GM18517 (cell line): ENCODE measurements at regions not wholly inside any gene's neighbourhood (a gene's known extent, or its start where the extent isn't known, plus 50 kb on each side); places are given as distances from the start of the nearest gene placed in this dataset.
"Not testable (repeated sequence)": the region's sequence is repeated elsewhere in the genome, so short reads cannot be mapped to it uniquely, and the experiment has no call there.

Source experiments
- ATAC-seq: cut with Tn5 transposase; IDR thresholded peaks from one replicate; pipeline ENCODE4 v1.9.1; 2021; ENCODE audit warnings: mild to moderate bottlenecking, moderate library complexity; ENCODE audit not compliant: unreplicated experiment

GRCh38 chr2:226183033-226183432 is 616.6 kb downstream of the IRS1 start:
- no peak for ATAC-seq

DNA sequence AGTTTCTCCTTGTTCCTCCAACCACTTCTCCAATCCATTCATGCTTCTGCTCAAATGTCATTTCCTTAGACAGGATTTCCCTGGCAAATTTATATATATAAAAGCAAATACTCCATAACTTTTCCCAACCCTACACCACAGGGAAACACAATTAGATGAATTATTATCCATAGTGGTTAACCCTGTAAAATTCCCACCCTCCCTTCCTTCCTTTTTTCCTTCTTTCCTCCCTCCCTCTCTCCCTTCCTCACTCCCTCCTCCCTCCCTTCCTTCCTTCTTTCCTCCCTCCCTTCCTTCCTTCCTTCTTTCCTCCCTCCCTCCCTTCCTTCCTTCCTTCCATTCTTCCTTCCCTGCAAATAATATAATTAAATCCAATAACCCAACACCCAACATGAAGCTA is 617.7 kb downstream of the IRS1 start:
- ATAC-seq: no peak

GRCh38 chr2:226180281-226180884 is 619.2 kb downstream of the IRS1 start:
- ATAC-seq: no peak

DNA sequence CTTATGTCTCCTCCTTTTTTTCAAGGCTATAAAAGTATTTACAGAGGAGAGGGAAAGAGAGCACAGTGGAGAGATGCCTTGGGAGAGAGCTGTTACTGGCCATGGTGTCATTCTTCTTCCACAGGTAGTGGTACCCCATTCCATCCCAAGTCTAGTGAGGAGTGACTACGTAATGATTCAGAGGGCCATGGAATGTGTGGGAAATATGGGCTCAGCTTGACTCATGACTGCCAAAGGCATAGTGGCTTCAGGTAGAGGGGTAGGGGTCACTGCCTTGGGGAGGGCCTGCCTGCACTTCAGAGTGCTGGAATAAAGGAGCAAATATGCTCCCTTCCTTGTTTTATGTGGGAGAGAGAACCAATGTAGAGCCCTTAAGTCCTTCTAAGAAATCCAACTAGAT is 620.6 kb downstream of the IRS1 start:
- ATAC-seq: no peak

DNA sequence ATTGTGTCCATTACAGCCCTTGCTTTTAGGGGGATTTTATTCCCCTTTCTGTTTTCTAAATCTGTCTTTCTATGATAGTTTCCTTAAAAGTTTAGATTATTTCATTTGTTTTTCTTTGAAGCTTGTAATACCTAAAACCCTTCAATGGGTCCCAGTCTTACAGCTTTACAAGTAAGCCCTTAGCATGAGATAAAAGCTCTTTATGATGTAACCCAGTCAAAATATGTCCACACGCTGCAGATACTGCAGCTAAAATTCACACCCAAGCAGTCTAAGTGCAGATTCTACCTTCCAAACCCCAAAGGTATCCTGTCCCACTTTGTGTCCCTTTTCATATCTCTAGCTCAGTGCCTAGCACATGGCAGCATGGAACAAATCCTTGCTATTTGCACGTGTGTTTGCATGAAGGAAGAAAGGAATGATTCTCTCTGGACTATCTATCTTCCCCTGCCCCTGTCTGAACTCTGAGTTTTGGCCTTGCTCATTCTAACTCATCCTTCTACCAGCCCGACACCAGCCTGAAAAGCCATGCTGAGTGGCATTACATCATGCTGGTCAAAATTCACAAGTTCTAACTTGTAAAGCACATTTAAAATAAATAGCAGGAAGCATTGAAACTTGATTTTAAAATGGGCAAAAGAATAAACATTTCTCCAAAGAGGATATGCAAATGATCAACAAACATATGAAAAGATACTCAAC is 623.2 kb downstream of the IRS1 start:
- ATAC-seq: no peak

DNA sequence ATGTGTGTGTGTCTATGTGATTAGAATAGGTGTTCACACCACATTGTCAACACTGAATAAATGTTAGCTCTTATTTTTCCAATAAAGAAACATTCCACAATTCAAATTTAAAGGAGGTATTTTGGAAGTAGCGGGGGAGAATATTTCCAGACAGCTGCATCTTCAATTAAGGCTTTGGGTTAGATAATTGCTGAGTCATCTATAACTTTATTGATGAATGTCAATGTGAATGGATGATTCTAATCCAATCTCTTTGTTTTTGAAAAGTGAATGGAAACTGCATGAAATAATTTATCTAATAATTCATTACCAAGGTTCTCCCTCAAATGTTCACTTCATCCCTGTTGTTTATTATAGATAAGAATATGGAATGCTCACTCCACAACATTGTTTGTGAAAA is 625.2 kb downstream of the IRS1 start:
- ATAC-seq: no peak

DNA sequence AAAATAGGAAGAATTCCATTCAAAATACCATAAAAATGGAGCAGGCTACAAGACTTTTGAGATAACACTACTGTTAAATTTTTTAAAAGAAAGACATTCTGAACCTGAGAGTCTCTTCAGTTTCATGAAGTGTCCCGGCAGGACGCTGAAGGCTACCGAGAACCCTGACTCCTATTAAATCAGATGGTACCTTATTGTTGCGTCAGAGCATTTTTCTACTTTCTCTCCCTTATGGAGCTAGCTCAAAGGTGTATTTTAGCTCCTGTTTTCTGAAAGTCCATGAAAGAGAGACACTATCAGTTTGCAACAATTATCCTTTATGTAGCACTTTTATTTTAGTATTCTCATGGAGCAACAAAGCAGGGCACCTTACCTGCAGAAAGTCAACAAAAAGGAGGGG is 626.7 kb downstream of the IRS1 start:
- ATAC-seq: no peak

DNA sequence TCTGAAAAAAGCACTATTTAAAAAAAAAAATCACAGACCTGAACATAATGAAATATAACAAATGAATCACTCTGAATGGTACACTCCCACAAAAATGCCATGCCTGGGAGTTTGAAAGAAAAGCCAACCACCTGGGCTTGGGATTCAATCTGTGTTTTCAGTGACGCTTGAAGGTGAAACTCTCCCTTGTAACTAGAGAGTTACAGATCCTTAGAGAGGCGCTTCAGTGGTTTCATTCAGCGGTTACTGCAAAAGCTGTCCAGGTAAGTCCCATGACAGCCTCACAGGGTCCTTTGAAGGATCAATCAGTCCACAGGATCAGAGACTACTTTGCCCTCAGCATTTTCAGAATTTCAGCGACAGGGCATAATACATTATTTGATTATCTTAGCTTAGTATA is 627.3 kb downstream of the IRS1 start:
- no peak for ATAC-seq

DNA sequence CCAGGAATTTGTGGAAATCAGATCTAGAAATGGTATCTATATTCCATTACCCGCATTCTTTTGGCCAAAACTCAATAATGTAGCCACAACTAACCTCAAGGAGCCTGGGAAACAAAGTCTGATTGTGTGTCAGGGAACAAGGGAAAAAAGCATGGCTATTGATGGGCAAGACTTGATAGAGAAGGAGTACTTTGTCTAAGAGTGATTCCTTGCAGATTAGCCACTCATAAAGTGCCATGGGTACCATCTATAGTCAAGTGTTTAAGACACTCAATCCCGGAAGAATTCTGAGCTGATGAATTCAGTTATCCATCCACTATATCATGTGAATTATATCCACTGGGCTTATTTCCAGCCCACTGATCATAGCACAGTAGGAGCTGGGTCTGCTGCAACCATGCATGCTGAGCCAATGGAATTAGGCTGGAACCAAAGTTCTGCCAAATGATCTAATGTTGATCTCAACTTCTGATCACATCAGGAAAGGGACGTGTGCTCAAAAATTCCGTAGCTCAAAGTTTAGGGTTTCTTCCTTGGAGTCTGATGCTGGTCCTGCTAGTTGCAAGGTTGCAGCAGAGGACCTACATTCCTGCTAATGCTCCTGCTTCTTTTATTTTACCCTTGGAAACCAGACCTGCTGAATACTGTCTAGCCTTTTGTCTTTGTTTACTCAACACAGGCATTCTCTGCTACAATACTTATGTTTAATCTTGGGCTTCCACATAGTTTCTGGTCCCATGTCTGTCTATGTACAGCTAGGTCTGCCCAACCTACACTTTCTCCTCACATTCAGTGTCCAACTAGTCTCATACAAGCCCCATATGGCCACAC is 629.7 kb downstream of the IRS1 start:
- ATAC-seq: no peak

GRCh38 chr2:226168496-226169160 is 631.0 kb downstream of the IRS1 start:
- ATAC-seq: no peak

GRCh38 chr2:226164512-226164911 is 635.1 kb downstream of the IRS1 start:
- ATAC-seq: no peak

DNA sequence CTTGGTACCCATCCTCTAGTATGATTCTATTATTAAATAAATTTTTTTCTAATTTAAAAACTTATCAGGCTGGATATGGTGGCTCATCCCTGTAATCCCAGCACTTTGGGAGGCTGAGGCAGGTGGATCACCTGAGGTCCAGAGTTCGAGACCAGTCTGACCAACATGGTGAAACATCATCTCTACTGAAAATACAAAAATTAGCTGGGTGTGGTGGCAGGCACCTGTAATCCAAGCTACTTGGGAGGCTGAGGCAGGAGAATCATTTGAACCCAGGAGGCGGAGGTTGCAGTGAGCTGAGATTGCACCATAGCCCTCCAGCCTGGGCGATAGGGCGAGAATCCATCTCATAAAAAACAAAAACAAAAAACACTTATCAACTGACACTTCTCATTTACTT is 639.0 kb downstream of the IRS1 start:
- not testable (repeated sequence) for ATAC-seq

GRCh38 chr2:226159875-226160479 is 639.6 kb downstream of the IRS1 start:
- no peak for ATAC-seq

- ATAC-seq: no peak
Observed at GRCh38 chr2:226158940-226159339, 640.7 kb downstream of the IRS1 start.

GRCh38 chr2:226158229-226158628 is 641.4 kb downstream of the IRS1 start:
- no peak for ATAC-seq

- ATAC-seq: no peak
Observed at GRCh38 chr2:226155093-226155875, 644.3 kb downstream of the IRS1 start.

DNA sequence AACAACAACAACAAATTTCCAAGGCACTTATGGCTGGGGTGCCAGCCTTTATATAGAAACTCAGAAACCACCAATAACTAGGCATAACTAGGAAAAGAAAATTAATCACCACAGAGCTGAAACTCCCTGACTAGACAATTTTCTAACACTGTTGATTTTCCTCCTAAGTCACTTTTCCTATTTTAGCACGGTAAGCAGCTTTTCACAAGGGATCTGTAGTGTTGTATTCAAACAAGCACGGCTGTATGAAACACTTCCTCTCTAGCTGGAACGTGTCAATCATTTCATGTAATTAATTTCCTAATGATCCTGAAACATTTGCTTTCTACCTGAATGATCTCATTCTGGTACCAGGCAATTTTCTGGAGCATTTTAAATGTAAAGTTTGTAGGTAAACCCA is 645.0 kb downstream of the IRS1 start:
- ATAC-seq: no peak

GRCh38 chr2:226153553-226153952 is 646.1 kb downstream of the IRS1 start:
- no peak for ATAC-seq

DNA sequence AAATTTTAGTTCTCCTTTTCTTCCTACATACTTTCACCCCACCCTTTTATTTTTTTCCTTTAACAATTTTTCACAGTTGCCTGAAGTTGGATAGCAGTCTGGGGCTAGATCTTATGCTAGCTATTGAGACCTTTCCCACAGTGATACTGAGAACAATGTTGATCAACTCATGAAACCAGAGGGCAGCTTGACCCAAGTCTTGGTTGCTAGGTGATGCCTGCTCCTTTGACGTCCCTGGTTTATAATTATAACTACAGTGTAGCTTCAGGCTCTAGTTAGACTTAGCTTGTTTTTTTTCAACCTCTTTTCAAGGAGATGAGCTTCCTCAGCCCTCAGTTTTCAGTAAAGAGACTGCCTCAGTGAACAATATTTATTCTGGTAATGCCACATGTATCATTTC is 648.5 kb downstream of the IRS1 start:
- no peak for ATAC-seq

DNA sequence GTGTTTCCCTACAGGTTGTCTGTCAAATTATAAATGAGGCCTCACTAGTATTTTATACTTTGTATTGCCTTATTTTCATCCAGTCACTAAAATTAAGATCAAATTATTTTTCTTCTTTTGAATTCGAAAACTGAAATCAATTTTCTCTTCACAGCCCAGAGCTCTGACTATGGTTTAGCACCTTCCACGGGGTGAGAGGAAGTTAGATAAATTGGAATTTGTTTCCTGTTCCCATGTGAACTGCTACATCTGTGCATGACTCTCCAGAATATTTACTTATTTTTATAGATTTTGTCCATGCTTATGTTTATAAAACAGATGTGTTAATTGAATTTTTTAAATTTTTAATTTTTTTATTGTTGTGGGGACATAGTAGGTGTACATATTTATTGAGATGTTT is 656.5 kb downstream of the IRS1 start:
- ATAC-seq: no peak
